ENCODE measurements at regions not wholly inside any gene's neighbourhood (a gene's known extent, or its start where the extent isn't known, plus 50 kb on each side); places are given as distances from the start of the nearest gene placed in this dataset.

- no peak for FAIRE-seq
Observed at GRCh38 chr2:180349809-180350208, 342.7 kb upstream of the CWC22 start.

GRCh38 chr2:180343528-180344345 is 336.6 kb upstream of the CWC22 start:
- no peak for FAIRE-seq

GRCh38 chr2:180337136-180337535 is 330.0 kb upstream of the CWC22 start:
- no peak for FAIRE-seq

DNA sequence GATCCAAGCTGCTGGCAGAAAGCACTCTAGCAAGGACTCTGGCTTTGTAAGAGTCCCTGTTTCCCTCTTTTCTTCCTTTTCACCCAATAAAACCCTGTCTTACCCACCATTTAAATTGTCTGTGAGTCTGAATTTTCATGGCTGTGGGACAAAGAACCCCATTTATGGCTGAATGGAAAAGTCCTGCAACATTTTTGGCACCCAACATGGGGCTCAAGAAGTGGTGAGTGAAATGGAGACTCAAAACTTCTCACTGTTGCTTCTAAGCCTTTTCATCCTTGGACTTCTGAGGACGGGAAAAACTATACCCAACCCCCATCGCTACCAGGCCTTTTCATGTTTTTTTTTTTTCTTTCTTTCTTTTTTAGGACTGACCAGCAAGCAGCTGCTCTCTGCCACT is 329.5 kb upstream of the CWC22 start:
- no peak for FAIRE-seq

- FAIRE-seq = no peak
Observed at GRCh38 chr2:180334514-180334913, 327.4 kb upstream of the CWC22 start.

- no peak for FAIRE-seq
Observed at GRCh38 chr2:180328795-180329422, 321.8 kb upstream of the CWC22 start.

DNA sequence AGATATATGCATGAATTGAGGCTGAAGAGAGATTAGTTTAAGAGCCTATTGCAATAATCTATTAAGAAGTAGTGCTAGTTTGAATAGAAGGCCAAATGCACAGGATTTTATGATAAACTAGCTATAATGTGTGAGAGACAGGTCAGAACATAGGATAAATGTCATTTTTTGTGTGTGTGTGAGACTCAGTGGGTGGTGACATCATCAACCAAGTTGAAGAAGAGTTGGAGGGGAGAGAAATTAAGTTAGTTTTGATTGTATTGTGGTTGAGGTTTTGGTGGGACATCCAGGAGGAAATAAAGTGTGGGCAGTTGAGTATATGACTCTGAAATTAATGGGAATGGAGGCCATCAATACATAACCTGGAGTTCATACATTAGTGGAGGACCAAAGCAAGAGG is 320.1 kb upstream of the CWC22 start:
- no peak for FAIRE-seq

DNA sequence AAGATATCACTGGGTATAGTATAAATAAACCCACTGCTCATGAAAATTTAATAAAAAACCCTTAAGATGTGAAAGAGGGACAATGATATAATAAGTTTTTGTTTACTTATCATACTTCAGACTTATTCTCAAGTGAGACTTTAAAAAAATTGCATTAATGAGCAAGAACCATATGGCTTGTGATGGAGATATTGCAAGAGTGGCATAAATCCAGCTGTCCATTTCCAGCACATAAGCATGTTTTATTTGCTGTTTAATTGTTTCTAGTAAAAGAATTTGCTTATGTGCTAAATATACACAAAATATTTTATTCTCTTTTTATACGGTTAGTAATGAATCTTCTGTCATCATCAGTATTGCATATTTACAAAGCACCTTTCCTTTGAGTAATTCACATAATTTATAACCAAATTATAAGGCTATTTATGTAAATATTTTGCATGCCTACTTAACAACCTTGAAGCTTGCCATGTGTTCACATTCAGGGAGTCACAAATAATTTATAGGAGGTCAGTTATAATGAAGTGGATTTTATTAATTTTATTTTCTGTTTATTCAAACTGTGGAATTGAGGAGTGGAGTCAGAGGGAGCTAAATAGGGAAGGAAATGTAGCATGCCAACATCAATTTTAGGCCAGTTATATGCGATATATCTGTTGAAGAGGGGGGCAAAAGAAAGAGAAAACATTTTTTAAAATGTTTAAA is 318.5 kb upstream of the CWC22 start:
- no peak for FAIRE-seq

GRCh38 chr2:180324182-180324581 is 317.1 kb upstream of the CWC22 start:
- FAIRE-seq = no peak

- FAIRE-seq = no peak
Observed at GRCh38 chr2:180322781-180323180, 315.7 kb upstream of the CWC22 start.

GRCh38 chr2:180319586-180320405 is 312.7 kb upstream of the CWC22 start:
- no peak for FAIRE-seq

DNA sequence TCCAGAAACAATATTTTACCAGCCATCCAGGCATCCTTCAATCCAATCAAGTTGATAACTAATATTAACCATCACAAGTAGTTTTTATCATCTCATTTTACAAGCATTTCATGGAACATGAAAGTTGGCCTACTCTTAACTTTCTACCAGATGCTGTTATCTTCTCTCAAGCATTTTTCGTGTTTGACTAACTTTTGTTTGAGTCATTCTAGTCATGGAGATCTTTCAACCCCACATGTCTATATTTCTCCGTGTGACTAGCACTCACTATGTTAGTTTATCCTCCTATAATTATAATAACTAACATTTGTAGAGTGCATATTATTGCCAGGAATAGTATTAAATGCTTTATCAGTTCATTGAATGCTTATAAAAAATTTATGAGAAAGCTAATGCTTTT is 307.0 kb upstream of the CWC22 start:
- FAIRE-seq = no peak

- FAIRE-seq = no peak
Observed at GRCh38 chr2:180312542-180312941, 305.4 kb upstream of the CWC22 start.

- no peak for FAIRE-seq
Observed at GRCh38 chr2:180307096-180307495, 300.0 kb upstream of the CWC22 start.

- no peak for FAIRE-seq
Observed at GRCh38 chr2:180306346-180306745, 299.2 kb upstream of the CWC22 start.

- no peak for FAIRE-seq
Observed at GRCh38 chr2:180291552-180292421, 284.7 kb upstream of the CWC22 start.

DNA sequence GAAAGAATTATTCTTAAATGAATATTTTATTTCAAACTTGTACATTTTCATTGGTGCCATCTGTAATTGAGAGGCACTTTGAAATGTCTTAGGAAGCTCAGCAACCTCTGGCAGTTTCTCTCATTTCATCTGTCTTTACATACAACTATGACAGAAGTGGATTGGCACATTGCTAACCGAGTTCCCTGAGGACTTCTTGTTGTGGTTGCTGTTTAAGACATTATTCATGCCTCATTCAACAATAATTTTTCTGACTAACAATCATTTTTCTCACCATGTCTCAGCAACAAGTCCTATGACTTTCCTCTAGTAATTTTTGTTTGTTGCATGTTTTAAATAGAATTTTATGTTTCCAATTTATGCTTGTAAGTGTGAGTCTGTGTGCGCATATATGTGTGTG is 284.0 kb upstream of the CWC22 start:
- no peak for FAIRE-seq

DNA sequence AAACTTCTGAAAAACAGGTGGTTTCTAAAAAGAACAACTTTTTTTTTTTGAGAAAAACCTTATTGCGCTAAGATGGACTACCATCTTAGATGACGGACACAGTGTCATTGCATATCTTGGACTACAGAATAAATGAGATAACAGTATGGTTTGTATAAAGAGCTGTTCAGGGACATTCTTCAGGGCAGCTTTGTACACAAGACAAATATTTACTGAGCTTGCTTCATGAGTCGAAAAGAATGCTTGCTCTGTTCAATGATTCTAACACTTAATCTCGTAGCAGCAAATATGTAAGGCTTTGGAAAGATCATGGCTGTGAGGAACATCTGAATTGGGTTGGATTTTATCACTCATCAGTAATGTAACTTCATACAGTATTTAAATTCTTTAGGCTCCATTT is 282.5 kb upstream of the CWC22 start:
- FAIRE-seq = no peak

GRCh38 chr2:180279581-180279980 is 272.5 kb upstream of the CWC22 start:
- FAIRE-seq = no peak

DNA sequence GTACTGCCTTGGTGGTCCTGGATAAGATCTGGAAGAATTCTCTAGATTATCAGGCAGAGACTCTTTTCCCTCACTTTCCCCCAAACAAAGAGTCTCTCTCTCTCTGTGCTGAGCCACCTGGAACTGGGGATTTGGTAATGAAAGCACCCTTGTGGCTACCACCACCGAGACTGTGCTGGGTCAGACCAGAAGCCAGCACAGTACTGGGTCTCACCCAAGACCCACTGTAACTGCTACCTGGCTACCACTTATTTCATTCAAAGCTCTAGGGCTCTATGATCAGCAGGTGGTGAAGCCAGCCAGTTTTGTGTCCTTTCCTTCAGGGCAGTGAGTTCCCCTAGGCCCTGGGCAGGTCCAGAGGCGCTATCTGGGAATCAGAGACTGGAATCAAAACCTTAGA is 269.6 kb upstream of the CWC22 start:
- no peak for FAIRE-seq

DNA sequence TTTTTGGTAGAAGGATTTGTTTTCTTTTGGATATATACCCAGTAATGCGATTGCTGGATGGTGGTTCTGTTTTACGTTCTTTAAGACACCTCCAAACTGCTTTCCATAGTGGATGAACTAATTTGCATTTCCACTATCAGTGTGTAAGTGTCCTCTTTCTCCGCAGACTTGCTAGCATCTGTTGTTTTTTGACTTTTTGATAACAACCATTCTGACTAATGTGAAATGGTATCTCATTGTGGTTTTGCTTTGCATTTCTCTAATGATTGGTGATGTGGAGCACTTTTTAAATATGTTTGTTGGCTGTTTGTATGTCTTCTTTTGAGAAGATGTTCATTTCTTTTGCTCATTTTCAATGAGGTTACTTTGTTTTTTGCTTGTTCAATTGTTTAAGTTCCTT is 260.9 kb upstream of the CWC22 start:
- no peak for FAIRE-seq

- FAIRE-seq = no peak
Observed at GRCh38 chr2:180261976-180262375, 254.9 kb upstream of the CWC22 start.

Measured in G401.6 (cell line).